ENCODE measurements at regions not wholly inside any gene's neighbourhood (a gene's known extent, or its start where the extent isn't known, plus 50 kb on each side); places are given as distances from the start of the nearest gene placed in this dataset.

GRCh38 chr5:78724061-78724460 lies 75.5 kb upstream of the LHFPL2 start:
- no TSS peak for BruUV-seq (replicated peaks)
- Histone ChIP-seq H3K4me2 (ENCODE audit: low read length) (no peak overlapping the region), H3K9ac (ENCODE audit: low read length) (no peak overlapping the region), H4K20me1 (ENCODE audit: insufficient read depth) (no peaks in the 10 kb centered on the region), H3K36me3 (ENCODE audit: control insufficient read depth in 1 of 2, insufficient read depth in 2 of 2, low read length in 2 of 2) (no peaks in the 10 kb centered on the region), H3K27me3 (ENCODE audit: insufficient read depth, low read length) (no peaks in the 10 kb centered on the region), H2AFZ (ENCODE audit: low read depth, low read length, poor library complexity, severe bottlenecking) (no peak overlapping the region), H3K4me1 (ENCODE audit: control insufficient read depth in 1 of 2, insufficient read depth in 2 of 2, low read length in 2 of 2) (no peaks in the 10 kb centered on the region; a peak in 1 of 4 replicates), H3K79me2 (ENCODE audit: insufficient read depth, low read length) (no peaks in the 10 kb centered on the region), H3K9me2 (ENCODE audit: insufficient read depth) (no peaks in the 10 kb centered on the region), H3K27ac (ENCODE audit: low read depth, low read length) (no peak overlapping the region), H3K9me3 (ENCODE audit: control insufficient read depth in 1 of 2, insufficient read depth in 1 of 2, low read depth in 1 of 2, low read length in 2 of 2) (no peaks in the 10 kb centered on the region), H3K4me3 (replicated peaks in 1 of 2; ENCODE audit: low read depth in 1 of 2, low read length in 2 of 2) (no peak overlapping the region)
- RAD21 ChIA-PET (ENCODE audit: low non-redundant PET in 1 of 2, low total read pairs in 2 of 2, uncharacterized antibody in 2 of 2, unreplicated experiment in 2 of 2): no interaction called here
- DNase-seq (ENCODE audit: low read depth, low spot score): no peak
- CTCF ChIA-PET: no interaction called here
- POLR2A ChIA-PET: no interaction called here
- ATAC-seq: no peak
- TF ChIP-seq SIN3A (IDR thresholded peaks at IDR 0.05; ENCODE audit: low read depth): no peak
- no peak for TF ChIP-seq ZNF274 (IDR thresholded peaks at IDR 0.05; ENCODE audit: low read depth, low read length)
- TF ChIP-seq CEBPB (IDR thresholded peaks at IDR 0.05; ENCODE audit: low read depth): no peak
- no peak for TF ChIP-seq POLR2AphosphoS5 (IDR thresholded peaks at IDR 0.05; ENCODE audit: low read depth, low read length)
- TF ChIP-seq JUND (IDR thresholded peaks at IDR 0.05): no peak
- TF ChIP-seq, protein P1, sequence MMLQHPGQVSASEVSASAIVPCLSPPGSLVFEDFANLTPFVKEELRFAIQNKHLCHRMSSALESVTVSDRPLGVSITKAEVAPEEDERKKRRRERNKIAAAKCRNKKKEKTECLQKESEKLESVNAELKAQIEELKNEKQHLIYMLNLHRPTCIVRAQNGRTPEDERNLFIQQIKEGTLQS (IDR thresholded peaks at IDR 0.05): no peak
- no peak for TF ChIP-seq CBX3 (IDR thresholded peaks at IDR 0.05; ENCODE audit: low read depth)
- TF ChIP-seq SP1 (IDR thresholded peaks at IDR 0.05; ENCODE audit: low read depth): no peak
- intact Hi-C loops (cut with micrococcal nuclease): no loop called here

DNA sequence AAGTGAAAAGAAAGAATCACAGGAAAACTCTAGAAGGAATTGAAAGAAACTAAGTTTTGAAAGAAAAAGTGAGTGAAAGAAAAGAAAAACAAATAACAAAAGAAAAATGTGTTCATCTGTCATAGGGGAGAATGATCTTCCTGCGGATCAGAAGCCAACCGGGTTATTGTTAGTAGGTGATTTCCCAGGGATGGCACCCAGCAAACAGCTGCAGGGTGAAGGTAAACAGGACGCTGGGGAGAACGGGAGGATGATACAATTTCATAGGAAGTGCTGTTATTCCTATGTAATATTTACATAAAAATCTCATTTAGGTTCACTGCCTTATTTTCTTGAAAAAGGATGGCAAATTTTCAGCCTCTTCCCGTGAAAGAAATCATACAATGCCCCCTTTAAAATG lies 72.4 kb upstream of the LHFPL2 start:
- POLR2A ChIA-PET: no interaction called here
- Histone ChIP-seq H3K9me2 (ENCODE audit: insufficient read depth) (no peaks in the 10 kb centered on the region), H3K79me2 (ENCODE audit: insufficient read depth, low read length) (no peaks in the 10 kb centered on the region), H3K4me1 (ENCODE audit: control insufficient read depth in 1 of 2, insufficient read depth in 2 of 2, low read length in 2 of 2) (no peaks in the 10 kb centered on the region), H3K36me3 (ENCODE audit: control insufficient read depth in 1 of 2, insufficient read depth in 2 of 2, low read length in 2 of 2) (no peaks in the 10 kb centered on the region), H3K4me3 (replicated peaks in 1 of 2; ENCODE audit: low read depth in 1 of 2, low read length in 2 of 2) (no peak overlapping the region), H2AFZ (ENCODE audit: low read depth, low read length, poor library complexity, severe bottlenecking) (no peak overlapping the region), H3K27ac (ENCODE audit: low read depth, low read length) (no peak overlapping the region), H3K9me3 (ENCODE audit: control insufficient read depth in 1 of 2, insufficient read depth in 1 of 2, low read depth in 1 of 2, low read length in 2 of 2) (no peaks in the 10 kb centered on the region), H3K9ac (ENCODE audit: low read length) (no peak overlapping the region), H3K27me3 (ENCODE audit: insufficient read depth, low read length) (no peaks in the 10 kb centered on the region), H3K4me2 (ENCODE audit: low read length) (no peak overlapping the region), H4K20me1 (ENCODE audit: insufficient read depth) (no peaks in the 10 kb centered on the region)
- BruUV-seq (replicated peaks): no TSS peak
- DNase-seq (ENCODE audit: low read depth, low spot score): no peak
- RAD21 ChIA-PET (ENCODE audit: low non-redundant PET in 1 of 2, low total read pairs in 2 of 2, uncharacterized antibody in 2 of 2, unreplicated experiment in 2 of 2): no interaction called here
- no peak for TF ChIP-seq RAD21 (IDR thresholded peaks at IDR 0.05; ENCODE audit: low read depth)
- TF ChIP-seq TCF7L2 (IDR thresholded peaks at IDR 0.05; ENCODE audit: borderline replicate concordance, extremely low read depth, insufficient read depth, insufficient read length): no peak
- TF ChIP-seq, protein P1 (IDR thresholded peaks at IDR 0.05): no peak
- no peak for TF ChIP-seq ELF1 (IDR thresholded peaks at IDR 0.05; ENCODE audit: borderline replicate concordance, low read depth)
- no peak for TF ChIP-seq SP1 (IDR thresholded peaks at IDR 0.05; ENCODE audit: low read depth)
- TF ChIP-seq ZNF274 (IDR thresholded peaks at IDR 0.05; ENCODE audit: low read depth, low read length): no peak
- TF ChIP-seq EZH2 (IDR thresholded peaks at IDR 0.05): no peak
- intact Hi-C loops (cut with micrococcal nuclease): no loop called here
- CTCF ChIA-PET: no interaction called here
- no peak for ATAC-seq

Data from HCT116 (cell line).